ENCODE measurements at regions not wholly inside any gene's neighbourhood (a gene's known extent, or its start where the extent isn't known, plus 50 kb on each side); places are given as distances from the start of the nearest gene placed in this dataset.

GRCh38 chr15:66950114-66950513 is 115.3 kb upstream of the SMAD3 start:
- DNase-seq = no peak

DNA sequence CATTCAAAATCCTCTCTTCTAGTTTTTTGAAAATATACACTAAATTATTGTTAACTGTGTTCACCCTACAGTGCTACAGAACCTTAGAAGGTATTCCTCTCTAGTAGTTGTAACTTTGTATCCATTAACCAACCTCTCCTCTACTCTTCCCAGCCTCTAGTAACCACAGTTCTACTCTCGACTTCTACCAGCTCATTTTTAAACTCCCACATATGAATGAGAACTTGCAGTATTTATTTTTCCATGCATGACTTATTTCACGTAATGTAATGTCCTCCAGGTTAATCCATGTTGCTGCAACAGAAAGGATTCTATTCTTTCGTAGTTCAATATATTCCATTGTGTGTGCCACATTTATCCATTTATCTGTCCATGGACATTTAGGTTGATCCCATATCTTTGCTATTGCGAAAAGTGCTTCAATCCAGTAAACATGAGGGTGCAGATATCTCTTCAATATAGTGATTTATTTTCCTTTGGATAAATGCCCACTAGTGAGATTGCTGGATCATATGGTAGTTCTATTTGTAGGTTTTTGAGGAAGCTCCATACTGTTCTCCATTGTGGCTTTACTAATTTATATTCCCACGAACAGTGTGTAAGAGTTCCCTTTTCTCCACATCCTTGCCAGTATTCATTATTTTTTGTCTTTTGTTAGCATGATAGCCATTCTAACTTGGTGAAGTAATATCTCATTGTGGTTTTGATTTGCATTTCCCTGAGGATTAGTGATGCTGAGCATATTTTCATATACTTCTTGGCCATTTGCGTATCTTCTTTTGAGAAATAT is 113.7 kb upstream of the SMAD3 start:
- no peak for DNase-seq

DNA sequence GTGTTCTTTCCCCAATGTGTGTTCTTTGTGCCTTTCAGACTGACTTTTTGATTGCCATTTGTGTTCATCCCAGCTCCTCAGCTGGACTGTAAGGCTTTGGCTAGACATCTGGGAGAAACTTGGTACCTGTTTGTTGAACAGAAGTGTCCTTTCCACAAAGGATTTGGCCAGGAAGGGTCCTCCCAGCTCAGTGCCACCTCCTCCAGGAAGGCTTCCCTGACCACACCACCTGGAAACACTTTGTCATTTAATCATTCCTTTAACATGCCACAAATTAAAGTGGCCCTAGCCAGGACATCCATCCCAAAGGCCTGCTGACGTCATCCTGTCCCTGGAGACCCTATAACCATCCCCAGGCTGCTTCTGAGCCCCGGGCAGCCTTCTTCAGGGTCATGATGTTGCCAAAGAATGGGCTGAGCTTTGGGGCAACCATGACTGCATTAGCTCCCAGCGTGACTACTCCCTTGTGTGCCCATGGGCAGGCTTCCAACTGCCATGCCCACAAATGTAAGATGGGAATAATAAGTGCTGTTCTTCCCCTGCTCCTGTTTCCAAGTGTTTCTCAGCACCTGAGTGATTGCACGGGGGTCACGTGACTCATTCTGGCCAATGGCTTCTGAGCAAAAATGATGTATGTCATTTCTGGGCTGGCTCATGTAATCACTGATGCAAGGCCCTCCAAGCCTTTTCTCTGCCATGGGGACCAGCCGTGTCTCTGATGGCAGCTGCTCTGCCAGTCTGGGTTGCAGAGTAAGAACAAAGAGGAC is 112.5 kb upstream of the SMAD3 start:
- no peak for DNase-seq

GRCh38 chr15:66953523-66954229 is 111.7 kb upstream of the SMAD3 start:
- no peak for DNase-seq

DNA sequence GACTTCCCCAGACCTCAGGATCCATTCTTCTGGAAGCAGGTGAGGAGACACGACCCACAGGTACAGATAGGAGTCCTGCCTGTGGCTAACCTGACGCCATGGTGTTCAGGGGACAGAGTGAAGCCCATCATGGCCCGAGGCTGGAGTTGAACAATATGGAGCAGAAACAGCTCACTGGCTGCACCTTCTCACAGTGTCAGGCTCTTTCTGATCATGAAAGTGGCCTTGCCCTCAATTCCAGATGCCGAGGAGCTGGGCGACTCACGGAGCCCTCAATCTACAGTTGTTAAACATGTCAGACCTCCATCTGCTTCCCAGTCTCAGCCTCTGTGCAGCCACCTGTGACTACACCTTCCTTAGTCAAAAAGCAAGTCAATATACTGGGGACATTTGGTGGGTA is 110.8 kb upstream of the SMAD3 start:
- no peak for DNase-seq

GRCh38 chr15:66955001-66955516 is 110.3 kb upstream of the SMAD3 start:
- DNase-seq = no peak

GRCh38 chr15:66955871-66956585 is 109.4 kb upstream of the SMAD3 start:
- DNase-seq = no peak

DNA sequence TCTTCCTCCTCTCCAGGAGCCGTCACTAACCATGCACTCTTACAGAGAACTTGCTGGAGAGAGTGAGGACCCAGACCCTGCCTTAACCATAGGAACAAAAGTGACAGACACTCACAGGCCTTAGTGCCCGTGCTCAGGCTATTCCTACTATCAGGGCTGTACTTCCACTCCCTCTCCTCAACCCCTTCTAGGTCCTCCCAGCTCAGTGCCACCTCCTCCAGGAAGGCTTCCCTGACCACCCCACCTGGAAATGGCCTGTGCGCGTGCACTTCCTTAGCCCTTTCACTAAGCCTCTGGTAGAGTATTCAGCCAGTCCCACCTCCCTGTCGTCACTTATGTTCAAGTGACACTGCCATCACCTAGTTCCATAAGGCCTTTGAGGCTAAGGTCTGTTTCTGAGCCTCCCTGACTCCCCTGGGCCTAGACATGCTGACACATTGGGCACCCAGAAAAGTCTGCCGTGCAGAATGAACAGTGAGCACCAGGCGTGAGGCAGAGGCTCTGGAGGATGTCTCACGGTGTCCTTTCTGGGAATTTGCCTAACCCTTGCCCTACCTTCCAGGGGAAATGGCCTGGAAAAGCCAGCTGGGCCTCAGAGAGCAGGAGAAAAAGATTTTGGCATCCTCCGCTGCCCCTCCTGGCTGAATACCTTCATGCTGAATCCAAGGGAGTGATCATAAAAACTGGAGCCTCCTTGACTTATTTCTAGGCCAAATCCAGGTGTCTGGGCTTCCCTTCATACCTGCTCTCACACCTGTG is 108.6 kb upstream of the SMAD3 start:
- DNase-seq = no peak

- DNase-seq = no peak
These were observed 108.0 kb upstream of the SMAD3 start for GRCh38 chr15:66957431-66957720.

DNA sequence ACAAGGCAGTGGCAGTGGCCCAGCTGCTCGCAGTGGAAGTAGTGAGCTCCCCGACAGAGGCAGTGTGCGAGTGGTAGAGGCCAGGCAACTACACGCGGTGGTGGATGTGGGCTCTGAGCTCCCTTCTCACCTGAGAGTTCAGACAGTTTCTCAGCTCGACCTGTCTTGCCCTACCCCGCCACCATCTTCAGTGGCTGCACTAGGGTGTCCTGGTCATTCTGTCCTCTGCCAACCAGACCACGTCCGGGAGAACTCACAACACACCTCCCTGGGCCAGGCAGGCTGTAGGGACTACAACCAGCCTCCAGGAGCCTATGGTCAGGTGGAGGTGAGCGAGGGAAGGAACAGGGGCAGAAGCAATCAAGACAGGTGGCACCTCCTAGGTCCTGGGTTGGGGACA is 106.3 kb upstream of the SMAD3 start:
- DNase-seq = no peak

GRCh38 chr15:66959875-66960274 is 105.5 kb upstream of the SMAD3 start:
- DNase-seq = no peak

- no peak for DNase-seq
These were observed 104.9 kb upstream of the SMAD3 start for GRCh38 chr15:66960519-66960918.

- DNase-seq = no peak
These were observed 104.0 kb upstream of the SMAD3 start for GRCh38 chr15:66961407-66961884.

DNA sequence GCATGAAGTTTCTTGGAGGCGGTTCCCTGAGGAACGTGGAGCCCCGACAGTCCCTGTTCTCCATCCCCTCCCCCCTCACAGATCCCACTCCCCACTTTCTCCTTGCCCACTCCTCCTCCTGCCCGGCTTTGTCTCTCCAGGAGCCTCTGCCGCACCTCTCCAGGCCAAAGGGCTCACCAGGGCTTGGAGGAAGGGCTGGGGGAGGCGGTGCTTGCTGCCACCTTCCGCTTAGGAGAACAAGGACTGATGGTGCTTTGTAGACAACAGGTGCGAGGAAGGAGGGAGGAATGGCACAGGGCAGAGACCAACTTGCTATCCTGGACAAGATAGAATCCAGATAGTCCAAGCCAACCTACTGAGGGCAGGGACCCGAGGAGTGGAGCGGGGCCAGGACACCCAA is 103.5 kb upstream of the SMAD3 start:
- DNase-seq = no peak

DNA sequence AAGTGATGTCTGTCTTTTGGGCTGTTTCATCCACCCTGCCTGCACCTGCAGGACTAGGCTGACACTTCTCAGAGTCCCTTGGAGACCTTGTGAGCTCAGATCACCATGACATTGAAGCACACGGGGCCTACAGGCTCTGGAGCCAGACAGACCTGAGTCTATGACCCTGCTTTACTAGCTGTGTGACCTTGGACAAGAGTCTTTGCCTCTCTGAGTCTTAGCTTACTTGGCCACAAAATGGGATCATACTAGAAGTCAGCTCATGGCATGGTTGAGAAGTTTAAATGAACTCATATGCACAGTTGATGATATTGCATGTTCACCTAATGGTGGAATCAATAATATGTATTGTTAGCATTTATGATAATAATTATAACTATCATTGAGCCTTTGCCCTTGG is 102.9 kb upstream of the SMAD3 start:
- no peak for DNase-seq

DNA sequence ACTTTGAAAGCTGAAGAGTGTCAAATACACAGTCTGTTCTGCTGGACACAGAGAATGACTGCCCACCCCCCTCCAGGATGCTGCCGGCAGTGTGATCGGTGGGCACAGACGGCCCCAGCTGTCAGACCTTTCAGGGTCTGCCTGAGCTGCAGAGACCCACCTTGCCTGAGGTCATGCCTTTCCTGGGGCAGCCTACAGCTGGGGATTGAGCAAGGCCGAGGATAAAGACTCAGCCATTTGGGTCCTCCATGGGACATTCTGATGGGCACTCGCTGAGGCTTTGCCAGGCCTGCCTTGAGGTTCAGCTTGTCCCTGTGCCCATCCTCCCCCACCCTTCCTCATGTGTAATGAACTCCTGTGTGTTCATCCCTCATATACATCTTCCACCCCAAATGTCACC is 102.3 kb upstream of the SMAD3 start:
- DNase-seq = no peak

DNA sequence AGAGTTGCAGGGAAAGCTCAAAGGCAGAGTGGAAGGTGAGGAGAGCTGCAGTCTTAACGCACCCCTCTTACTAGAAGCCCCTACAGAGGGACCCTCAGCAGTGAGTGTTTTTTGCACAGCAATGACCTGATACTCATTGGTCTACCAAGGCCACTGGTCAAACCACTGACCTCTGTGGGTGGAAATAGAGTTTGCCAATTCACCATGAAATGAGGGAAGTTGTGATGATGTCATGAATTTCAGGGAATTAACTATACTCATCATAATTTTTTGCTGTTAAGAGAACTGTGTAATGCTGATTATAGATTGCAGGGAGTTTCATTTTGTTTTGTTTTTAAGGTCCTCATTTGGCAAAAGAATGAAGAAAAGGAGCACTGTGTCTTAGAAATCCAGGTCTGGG is 101.7 kb upstream of the SMAD3 start:
- DNase-seq = no peak

DNA sequence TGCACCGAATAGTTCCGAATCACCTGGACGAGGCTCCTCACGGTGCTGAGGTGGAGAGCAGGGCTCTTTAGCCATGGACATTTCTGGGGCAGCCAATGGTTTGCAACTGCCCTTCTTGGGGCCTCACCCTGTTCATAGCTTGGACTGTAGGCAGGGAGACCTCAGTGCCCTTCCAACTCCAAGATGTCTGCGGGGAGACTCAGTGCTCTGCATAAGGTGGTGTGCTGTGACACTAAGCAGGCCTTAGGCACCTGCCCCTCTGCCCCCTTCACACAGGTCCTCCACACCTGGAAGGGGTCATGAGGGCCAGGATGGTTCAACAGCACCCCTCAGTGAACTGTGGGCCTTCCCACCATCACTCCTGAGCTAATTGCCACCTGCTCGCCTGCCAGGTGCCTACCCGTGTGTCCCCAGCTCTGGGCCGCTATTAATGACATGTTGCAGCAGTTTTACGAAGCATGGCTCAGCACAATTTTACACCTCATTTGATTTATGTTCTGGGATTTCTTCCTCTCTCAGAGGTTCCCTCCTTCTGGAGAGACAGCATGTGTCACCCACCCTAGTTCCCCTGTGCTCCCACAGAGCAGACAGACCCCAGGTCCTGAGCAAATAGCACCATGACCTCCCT is 101.2 kb upstream of the SMAD3 start:
- no peak for DNase-seq

DNA sequence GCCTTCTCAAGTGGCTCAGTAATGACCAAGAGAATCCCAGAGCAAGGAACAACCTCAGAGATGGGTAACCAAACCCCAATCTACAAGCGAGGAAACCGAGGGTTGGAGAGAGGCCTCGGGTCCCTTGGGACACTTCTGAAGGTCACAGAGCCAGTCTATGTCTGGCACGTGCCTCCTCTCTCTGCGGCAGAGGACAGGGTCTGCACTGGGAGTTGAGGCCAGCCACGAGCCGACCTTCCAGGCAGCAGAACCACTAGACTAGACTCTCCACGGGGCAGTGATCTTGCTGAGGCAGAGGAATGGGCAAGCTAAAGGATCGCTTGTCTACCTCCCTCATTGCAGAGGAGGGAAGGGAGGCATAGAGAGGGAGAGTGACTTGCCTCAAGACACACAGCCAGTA is 100.6 kb upstream of the SMAD3 start:
- DNase-seq = no peak

DNA sequence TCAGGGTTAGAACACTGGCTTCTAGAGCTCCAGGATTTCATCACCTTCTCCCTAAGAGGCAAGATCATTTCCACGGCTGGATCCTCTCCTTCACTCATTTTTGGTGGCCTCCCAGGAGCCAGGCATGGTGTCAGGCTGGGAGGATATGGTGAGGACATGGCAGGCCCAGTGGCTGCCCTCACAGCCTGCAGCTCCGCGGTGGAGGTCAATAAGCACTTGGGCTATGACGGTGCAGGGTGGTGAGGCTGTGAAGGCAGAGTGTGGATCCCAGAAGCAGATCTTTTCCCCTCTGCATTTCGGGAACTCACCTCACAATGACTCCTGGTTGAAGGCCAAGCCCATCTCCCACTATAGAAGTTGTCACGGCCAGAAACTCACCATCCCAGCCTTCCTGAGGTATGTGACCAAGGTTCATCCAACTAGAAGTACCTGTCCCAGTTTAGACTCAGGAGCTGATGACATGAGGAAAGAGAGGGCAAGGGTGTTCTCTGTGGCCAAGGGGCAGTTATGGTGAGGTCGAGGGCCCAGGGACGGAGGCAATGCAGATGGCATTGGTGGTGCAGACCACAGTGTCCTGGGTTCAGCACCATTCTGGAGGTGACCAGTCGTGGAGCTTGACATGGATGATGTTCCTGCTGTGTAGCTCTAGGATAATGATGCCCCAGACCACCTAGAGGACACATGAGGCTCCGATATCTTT is 100.1 kb upstream of the SMAD3 start:
- no peak for DNase-seq

GRCh38 chr15:66966256-66966655 is 99.1 kb upstream of the SMAD3 start:
- DNase-seq = peak; percentile 9

All from CD4-positive, alpha-beta T cell treated with Interleukin-4 for 4 hours (primary cell).